Suprapubic skin (tissue), 4 donors: ENCODE measurements at regions not wholly inside any gene's neighbourhood (a gene's known extent, or its start where the extent isn't known, plus 50 kb on each side); places are given as distances from the start of the nearest gene placed in this dataset.

Experiments used
- DNase-seq, 2 donors: peaks; one replicate each; pipeline ENCODE4 v3.0.0-alpha.2; 2019; ENCODE audit warnings: low spot score in 2 of 2
- H3K27ac ChIP-seq: fragments of 200-600 bp; sonication (generic); one replicate; pipeline ENCODE4 v1.5.1; 2019
- H3K27me3 ChIP-seq: fragments of 200-600 bp; sonication (generic); one replicate; pipeline ENCODE4 v1.5.1; 2019
- H3K36me3 ChIP-seq: fragments of 200-600 bp; sonication (generic); one replicate; pipeline ENCODE4 v1.5.1; 2019
- H3K4me1 ChIP-seq: fragments of 200-600 bp; sonication (generic); one replicate; pipeline ENCODE4 v1.5.1; 2019
- H3K4me3 ChIP-seq: fragments of 200-600 bp; sonication (generic); one replicate; pipeline ENCODE4 v1.5.1; 2019; ENCODE audit warnings: mild to moderate bottlenecking
- H3K9me3 ChIP-seq: fragments of 200-600 bp; sonication (generic); one replicate; pipeline ENCODE4 v1.5.1; 2019
- EP300 ChIP-seq: sonication (generic); formaldehyde crosslinking; IDR thresholded peaks from one replicate; pipeline ENCODE4 v1.6.1; 2017; ENCODE audit warnings: antibody characterized with exemption
- POLR2A ChIP-seq, 2 donors: fragments of 450-650 bp; IDR thresholded peaks; one replicate each; pipeline ENCODE4 v1.6.1; 2017; ENCODE audit warnings: antibody characterized with exemption in 2 of 2, mild to moderate bottlenecking in 2 of 2, moderate library complexity in 2 of 2
- POLR2AphosphoS5 ChIP-seq, 3 donors: sonication (generic); formaldehyde crosslinking; IDR thresholded peaks; one replicate each; pipeline ENCODE4 v1.6.1; 2017; ENCODE audit warnings: antibody characterized with exemption in 3 of 3
- WGBS: methylation state at CpG from one replicate; pipeline ENCODE4 v1.1.5; 2018; 5-methylcytosine and 5-hydroxymethylcytosine counted together
- TF ChIP-seq, protein P1 (sequence below), 2 donors: fragments of 200-600 bp in 1 of 2; fragments of 450-650 bp in 1 of 2; sonication (generic) in 1 of 2; IDR thresholded peaks; one replicate each; pipeline ENCODE4 v1.5.1; 2016 to 2019; ENCODE audit warnings: antibody characterized with exemption in 2 of 2, mild to moderate bottlenecking in 1 of 2, moderate library complexity in 1 of 2

DNA sequence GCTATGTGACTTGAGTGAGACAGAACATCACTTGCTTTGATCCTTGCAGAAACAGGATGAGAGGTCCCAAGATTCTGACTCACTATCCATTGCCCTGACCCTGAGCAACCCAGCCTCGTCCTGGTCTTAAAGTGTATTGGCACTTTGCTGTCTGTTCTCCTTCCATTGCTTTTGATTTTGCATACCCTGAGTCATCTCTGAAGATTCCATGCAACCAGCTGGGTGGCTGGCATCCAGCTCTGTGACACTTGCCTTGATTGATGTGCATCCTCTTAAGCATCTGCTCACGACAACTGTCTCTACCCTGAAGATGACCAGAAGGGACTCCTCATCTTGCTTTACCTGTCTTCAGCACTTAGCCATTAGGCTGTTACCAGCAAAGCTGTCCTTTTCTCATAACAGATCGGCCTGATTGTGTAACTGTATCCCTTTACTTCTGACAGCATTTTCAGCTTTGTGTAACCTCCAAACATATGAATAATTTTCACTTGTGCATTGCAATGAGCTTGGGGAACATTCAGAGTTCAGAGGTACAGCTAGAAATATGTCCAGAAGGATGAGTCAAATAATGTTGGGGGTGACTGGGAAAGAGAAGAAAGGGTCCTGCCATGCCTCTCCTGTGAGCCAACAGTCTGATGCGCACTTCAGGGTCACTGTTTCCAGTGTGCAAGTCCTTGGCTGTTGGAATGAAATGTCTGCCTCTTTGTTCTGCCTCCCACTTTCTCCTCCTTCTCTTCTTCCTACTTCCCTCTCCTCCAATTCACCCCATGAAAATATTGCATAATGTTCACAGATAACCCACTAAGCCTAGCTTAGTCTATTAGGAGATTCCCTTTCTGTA, 249.7 kb upstream of the OSR1 start:
- H3K27me3 ChIP-seq, result peaks cover 5% of the 10 kb centered on the region
- TF ChIP-seq POLR2A (IDR thresholded peaks at IDR 0.05) (no peak), EP300 (no peak), POLR2AphosphoS5 (IDR thresholded peaks at IDR 0.05) (no peak)
- TF ChIP-seq, protein P1, sequence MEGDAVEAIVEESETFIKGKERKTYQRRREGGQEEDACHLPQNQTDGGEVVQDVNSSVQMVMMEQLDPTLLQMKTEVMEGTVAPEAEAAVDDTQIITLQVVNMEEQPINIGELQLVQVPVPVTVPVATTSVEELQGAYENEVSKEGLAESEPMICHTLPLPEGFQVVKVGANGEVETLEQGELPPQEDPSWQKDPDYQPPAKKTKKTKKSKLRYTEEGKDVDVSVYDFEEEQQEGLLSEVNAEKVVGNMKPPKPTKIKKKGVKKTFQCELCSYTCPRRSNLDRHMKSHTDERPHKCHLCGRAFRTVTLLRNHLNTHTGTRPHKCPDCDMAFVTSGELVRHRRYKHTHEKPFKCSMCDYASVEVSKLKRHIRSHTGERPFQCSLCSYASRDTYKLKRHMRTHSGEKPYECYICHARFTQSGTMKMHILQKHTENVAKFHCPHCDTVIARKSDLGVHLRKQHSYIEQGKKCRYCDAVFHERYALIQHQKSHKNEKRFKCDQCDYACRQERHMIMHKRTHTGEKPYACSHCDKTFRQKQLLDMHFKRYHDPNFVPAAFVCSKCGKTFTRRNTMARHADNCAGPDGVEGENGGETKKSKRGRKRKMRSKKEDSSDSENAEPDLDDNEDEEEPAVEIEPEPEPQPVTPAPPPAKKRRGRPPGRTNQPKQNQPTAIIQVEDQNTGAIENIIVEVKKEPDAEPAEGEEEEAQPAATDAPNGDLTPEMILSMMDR (IDR thresholded peaks at IDR 0.05), result no peak
- no peaks in the 10 kb centered on the region for H3K36me3 ChIP-seq
- DNase-seq, result no peak
- H3K9me3 ChIP-seq, result no peaks in the 10 kb centered on the region
- H3K27ac ChIP-seq, result peak overlapping the region; percentile 21
- H3K4me1 ChIP-seq, result no peaks in the 10 kb centered on the region
- H3K4me3 ChIP-seq, result no peak overlapping the region
- WGBS, result 41% methylated on average over 4 of the region's 4 CpGs

DNA sequence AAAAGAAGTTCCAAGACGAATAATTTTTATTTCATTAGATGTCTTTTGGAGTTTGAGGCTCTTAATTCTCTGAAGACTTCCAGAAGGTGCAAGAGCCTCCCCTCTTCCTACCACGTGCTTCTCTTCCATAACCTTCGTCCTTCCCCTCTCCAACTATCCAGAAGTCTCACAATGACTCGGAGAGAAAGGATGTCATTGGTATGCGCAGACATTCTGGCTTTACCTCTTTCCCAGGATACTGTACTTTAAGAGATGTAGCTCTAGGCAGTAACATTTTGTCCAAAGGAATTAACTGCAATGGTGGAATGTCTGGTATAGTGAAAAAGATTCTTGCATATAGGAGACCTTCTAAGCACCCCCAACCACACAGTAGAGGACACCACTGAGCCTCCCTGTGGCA, 249.0 kb upstream of the OSR1 start:
- H3K27me3 ChIP-seq, result peaks cover 5% of the 10 kb centered on the region
- no peaks in the 10 kb centered on the region for H3K9me3 ChIP-seq
- DNase-seq, result no peak
- 64% methylated on average over 5 of the region's 5 CpGs for WGBS
- H3K27ac ChIP-seq, result no peak overlapping the region
- H3K4me1 ChIP-seq, result no peaks in the 10 kb centered on the region
- H3K36me3 ChIP-seq, result no peaks in the 10 kb centered on the region
- H3K4me3 ChIP-seq, result no peak overlapping the region
- TF ChIP-seq EP300 (no peak), POLR2A (IDR thresholded peaks at IDR 0.05) (no peak), POLR2AphosphoS5 (IDR thresholded peaks at IDR 0.05) (no peak)
- TF ChIP-seq, protein P1 (IDR thresholded peaks at IDR 0.05), result no peak

DNA sequence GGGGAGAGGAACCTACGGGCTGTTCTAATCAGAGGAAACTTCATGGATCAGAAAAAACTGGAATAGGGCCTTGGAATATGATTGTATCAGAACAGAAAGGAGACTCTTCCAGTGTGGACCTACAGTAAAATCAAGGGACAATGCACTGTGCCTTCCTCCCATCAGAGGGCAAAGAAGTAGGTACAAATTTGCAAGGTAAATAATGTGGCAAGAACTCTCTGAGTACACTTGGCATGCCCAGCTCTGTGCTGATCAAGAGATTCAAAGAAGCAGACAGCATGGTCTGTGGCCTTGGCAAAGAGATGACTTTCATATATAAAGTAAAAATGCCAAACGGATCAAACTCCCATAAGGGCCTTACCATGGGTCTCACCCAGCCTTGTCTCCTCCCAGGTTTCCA, 242.6 kb upstream of the OSR1 start:
- TF ChIP-seq POLR2A (IDR thresholded peaks at IDR 0.05) (no peak), EP300 (no peak), POLR2AphosphoS5 (IDR thresholded peaks at IDR 0.05) (no peak)
- TF ChIP-seq, protein P1 (IDR thresholded peaks at IDR 0.05), result no peak
- WGBS, result 75% methylated on average over 2 of the region's 2 CpGs
- no peaks in the 10 kb centered on the region for H3K27me3 ChIP-seq
- H3K4me3 ChIP-seq, result no peak overlapping the region
- no peaks in the 10 kb centered on the region for H3K9me3 ChIP-seq
- no peaks in the 10 kb centered on the region for H3K36me3 ChIP-seq
- no peak overlapping the region for H3K27ac ChIP-seq
- no peak for DNase-seq
- no peaks in the 10 kb centered on the region for H3K4me1 ChIP-seq

DNA sequence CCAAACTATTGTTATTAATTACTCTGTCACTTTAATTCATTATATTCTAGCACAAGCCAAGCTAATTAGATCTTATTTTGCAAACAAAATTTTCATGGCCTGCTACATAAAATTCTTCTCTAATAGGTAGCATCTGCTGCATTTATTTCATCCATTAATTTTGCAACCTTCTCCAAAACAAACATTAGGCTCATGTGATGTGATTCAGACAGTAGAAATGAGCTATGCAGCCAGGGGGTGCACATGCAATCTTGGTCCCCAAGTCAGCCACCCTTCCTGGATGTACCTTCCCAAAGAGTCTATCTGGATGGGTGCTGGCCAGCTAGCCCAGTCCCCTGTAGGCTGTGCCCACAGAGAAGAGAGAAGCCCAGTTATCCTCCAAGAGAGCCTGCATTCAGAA, 242.1 kb upstream of the OSR1 start:
- no peaks in the 10 kb centered on the region for H3K27me3 ChIP-seq
- no peaks in the 10 kb centered on the region for H3K9me3 ChIP-seq
- no peaks in the 10 kb centered on the region for H3K4me1 ChIP-seq
- TF ChIP-seq EP300 (no peak), POLR2AphosphoS5 (IDR thresholded peaks at IDR 0.05) (no peak), POLR2A (IDR thresholded peaks at IDR 0.05) (no peak)
- TF ChIP-seq, protein P1 (IDR thresholded peaks at IDR 0.05), result no peak
- no peak for DNase-seq
- no peak overlapping the region for H3K4me3 ChIP-seq
- H3K27ac ChIP-seq, result no peak overlapping the region
- H3K36me3 ChIP-seq, result no peaks in the 10 kb centered on the region

DNA sequence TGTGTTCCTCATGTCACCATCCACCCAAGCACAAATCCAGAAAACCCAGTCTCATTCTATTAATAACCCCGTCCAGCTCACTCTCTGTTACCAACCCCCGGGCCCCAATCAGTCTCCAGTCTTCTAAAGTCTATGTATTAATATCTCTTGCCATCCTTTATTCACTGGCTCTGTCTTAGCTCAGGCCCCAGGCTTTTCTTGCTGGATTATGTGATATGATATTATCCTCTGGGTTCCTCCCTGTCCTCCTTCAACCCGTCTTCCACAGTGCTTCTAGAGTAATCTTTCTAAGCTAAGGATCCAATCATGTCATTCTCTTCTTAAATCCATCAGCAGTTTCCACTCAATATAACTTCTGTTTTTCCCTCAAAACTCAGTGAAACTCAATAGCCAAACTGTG, 240.5 kb upstream of the OSR1 start:
- no peaks in the 10 kb centered on the region for H3K9me3 ChIP-seq
- WGBS, result 46% methylated on average over 3 of the region's 3 CpGs
- no peak for TF ChIP-seq POLR2A (IDR thresholded peaks at IDR 0.05)
- TF ChIP-seq, protein P1 (IDR thresholded peaks at IDR 0.05), result no peak
- TF ChIP-seq EP300, result no peak
- TF ChIP-seq POLR2AphosphoS5 (IDR thresholded peaks at IDR 0.05), result no peak

More for the DNA sequence above, 240.5 kb upstream of the OSR1 start:
- no peaks in the 10 kb centered on the region for H3K27me3 ChIP-seq
- DNase-seq, result no peak
- no peak overlapping the region for H3K27ac ChIP-seq
- no peak overlapping the region for H3K4me3 ChIP-seq
- H3K4me1 ChIP-seq, result no peaks in the 10 kb centered on the region
- H3K36me3 ChIP-seq, result no peaks in the 10 kb centered on the region
